DMS 273 (cell line): ENCODE measurements at regions not wholly inside any gene's neighbourhood (a gene's known extent, or its start where the extent isn't known, plus 50 kb on each side); places are given as distances from the start of the nearest gene placed in this dataset.

Experiments
- DNase-seq: peaks from one replicate; lab custom pipeline; 2025; ENCODE audit not compliant: unreplicated experiment; lab: John Stamatoyannopoulos, UW

- no peak for DNase-seq
These were observed 114.3 kb downstream of the LITAF start for GRCh38 chr16:11472410-11472809.

- no peak for DNase-seq
These were observed 113.9 kb downstream of the LITAF start for GRCh38 chr16:11472851-11473250.

GRCh38 chr16:11473728-11474127 is 113.0 kb downstream of the LITAF start:
- DNase-seq: no peak

GRCh38 chr16:11474617-11475291 is 112.0 kb downstream of the LITAF start:
- DNase-seq: no peak

- DNase-seq: no peak
These were observed 110.7 kb downstream of the LITAF start for GRCh38 chr16:11475896-11476630.

GRCh38 chr16:11476676-11477075 is 110.0 kb downstream of the LITAF start:
- DNase-seq: no peak

GRCh38 chr16:11478431-11479119 is 108.1 kb downstream of the LITAF start:
- no peak for DNase-seq

- DNase-seq: no peak
These were observed 106.8 kb downstream of the LITAF start for GRCh38 chr16:11479916-11480315.

- DNase-seq: no peak
These were observed 106.1 kb downstream of the LITAF start for GRCh38 chr16:11480634-11481033.

- no peak for DNase-seq
These were observed 104.7 kb downstream of the LITAF start for GRCh38 chr16:11481987-11482386.

GRCh38 chr16:11482946-11483748 is 103.6 kb downstream of the LITAF start:
- no peak for DNase-seq

GRCh38 chr16:11484691-11485258 is 101.9 kb downstream of the LITAF start:
- no peak for DNase-seq

GRCh38 chr16:11485676-11486075 is 101.0 kb downstream of the LITAF start:
- no peak for DNase-seq

GRCh38 chr16:11487289-11487688 is 99.4 kb downstream of the LITAF start:
- DNase-seq: no peak

GRCh38 chr16:11488304-11488703 is 98.4 kb downstream of the LITAF start:
- DNase-seq: no peak

- no peak for DNase-seq
These were observed 95.2 kb downstream of the LITAF start for GRCh38 chr16:11491524-11491923.

- no peak for DNase-seq
These were observed 93.8 kb downstream of the LITAF start for GRCh38 chr16:11492808-11493530.

GRCh38 chr16:11493531-11493929 is 93.2 kb downstream of the LITAF start:
- no peak for DNase-seq

GRCh38 chr16:11494029-11494428 is 92.7 kb downstream of the LITAF start:
- no peak for DNase-seq

GRCh38 chr16:11494433-11494832 is 92.3 kb downstream of the LITAF start:
- no peak for DNase-seq
